ENCODE measurements at regions not wholly inside any gene's neighbourhood (a gene's known extent, or its start where the extent isn't known, plus 50 kb on each side); places are given as distances from the start of the nearest gene placed in this dataset.
"Not testable (repeated sequence)": the region's sequence is repeated elsewhere in the genome, so short reads cannot be mapped to it uniquely, and the experiment has no call there.

DNA sequence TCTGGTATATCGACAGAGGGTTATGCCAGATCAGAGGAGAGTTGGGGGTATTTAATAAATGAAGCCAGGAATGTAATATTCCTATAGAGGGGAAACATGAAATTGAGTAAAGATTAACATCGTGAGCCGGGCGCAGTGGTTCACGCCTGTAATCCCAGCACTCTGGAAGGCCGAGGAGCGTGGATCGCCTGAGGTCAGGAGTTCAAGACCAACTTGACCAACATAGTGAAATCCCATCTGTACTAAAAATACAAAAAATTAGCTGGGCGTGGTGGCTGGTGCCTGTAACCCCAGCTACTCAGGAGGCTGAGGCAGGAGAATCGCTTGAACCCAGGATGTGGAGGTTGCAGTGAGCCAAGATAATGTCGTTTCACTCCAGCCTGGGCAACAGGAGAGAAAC, 112.4 kb upstream of the ZNF184 start:
- intact Hi-C loops (cut with DNase I); DNase-seq (ENCODE audit: missing footprints); ATAC-seq: not testable (repeated sequence)

DNA sequence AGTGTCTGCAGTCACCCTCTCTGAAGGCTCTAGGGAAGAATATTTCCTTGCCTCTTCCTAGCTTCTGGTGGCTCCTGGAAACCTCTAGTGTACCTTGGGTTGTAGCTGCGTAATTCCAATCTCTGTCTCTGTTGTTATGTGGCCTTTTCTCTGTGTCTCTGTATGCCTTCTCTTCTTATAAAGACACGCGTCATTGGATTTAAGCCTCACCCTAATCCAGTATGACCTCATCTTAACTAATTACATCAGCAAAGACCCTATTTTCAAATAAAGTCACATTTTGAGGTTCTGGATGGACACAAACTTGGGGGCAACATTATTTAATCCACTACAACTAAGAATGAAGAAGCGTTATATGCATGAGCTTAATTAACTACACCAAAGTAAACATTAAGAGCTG, 111.4 kb upstream of the ZNF184 start:
- ATAC-seq: no peak
- DNase-seq (ENCODE audit: missing footprints): no peak
- intact Hi-C loops (cut with DNase I): no loop called here

DNA sequence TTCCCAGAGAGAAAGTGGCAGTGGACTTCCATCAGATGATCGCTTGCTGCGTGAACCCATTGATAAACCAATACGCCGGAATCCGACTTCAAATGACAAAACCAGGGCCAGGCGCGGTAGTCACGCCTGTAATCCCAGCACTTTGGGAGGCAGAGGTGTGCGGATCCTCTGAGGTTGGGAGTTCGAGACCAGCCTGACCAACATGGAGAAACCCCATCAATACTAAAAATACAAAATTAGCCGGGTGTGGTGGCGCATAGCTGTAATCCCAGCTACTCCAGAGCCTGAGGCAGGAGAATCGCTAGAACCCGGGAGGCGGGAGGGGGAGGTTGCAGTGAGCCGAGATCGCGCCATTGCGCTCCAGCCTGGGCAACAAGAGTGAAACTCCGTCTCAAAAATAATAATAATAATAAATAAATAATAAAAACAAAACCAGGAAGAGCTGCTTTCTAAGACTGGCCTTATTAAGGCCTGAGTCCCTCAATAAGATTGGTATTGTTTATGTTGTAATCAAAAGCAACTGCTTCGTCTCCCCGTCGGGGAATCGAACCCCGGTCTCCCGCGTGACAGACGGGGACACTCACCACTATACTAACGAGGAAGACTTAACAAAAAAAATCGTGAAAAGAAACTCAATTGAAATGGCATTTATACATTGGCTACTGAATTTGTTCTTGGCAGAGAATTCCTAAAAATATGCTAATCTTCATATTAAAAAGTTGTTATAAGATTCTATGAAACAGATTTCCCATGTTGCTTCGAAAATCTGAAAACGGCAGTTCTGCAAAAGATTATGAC, 110.2 kb upstream of the ZNF184 start:
- DNase-seq (ENCODE audit: missing footprints): no peak
- intact Hi-C loops (cut with DNase I): no loop called here
- no peak for ATAC-seq

DNA sequence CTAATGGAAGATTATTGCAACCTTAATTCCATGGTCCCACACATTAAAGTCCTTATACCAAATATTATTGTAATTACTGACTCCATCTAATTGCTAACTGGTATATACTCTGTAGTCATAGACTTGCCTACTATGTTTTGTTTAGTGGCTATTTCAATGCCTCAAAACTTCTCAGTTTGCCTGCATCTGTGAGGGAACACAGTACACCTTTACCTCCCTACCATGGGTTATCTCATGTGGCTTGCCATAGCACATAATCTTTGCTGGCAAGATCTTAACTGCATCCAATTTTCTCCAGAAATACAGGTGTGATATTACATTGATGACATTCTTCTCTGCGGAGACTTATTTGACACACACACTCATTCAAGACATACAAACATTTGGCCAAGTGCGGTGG, 107.1 kb upstream of the ZNF184 start:
- ATAC-seq (no peak), DNase-seq (ENCODE audit: missing footprints) (no peak)
- intact Hi-C loops (cut with DNase I): no loop called here

DNA sequence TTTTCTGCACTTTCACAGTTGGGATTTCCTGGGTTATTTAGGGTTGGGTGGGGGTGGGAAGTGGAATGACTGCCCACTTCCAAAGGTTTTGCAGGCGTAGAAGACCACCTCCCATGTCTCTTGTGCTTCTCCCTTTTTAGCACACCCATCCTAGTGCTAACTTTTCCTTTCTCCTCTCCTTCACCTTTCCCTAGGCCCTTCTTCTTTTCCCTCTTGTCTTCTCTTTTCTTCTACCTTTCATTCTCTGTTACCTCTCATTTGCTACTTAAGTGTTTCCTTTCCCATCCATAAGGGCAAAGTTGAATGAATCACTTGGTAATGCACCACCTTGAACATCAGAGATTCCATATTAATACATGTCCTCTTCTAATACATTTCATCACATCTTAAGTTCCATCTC, 105.0 kb upstream of the ZNF184 start:
- intact Hi-C loops (cut with DNase I): no loop called here
- DNase-seq (ENCODE audit: missing footprints) (no peak), ATAC-seq (no peak)

DNA sequence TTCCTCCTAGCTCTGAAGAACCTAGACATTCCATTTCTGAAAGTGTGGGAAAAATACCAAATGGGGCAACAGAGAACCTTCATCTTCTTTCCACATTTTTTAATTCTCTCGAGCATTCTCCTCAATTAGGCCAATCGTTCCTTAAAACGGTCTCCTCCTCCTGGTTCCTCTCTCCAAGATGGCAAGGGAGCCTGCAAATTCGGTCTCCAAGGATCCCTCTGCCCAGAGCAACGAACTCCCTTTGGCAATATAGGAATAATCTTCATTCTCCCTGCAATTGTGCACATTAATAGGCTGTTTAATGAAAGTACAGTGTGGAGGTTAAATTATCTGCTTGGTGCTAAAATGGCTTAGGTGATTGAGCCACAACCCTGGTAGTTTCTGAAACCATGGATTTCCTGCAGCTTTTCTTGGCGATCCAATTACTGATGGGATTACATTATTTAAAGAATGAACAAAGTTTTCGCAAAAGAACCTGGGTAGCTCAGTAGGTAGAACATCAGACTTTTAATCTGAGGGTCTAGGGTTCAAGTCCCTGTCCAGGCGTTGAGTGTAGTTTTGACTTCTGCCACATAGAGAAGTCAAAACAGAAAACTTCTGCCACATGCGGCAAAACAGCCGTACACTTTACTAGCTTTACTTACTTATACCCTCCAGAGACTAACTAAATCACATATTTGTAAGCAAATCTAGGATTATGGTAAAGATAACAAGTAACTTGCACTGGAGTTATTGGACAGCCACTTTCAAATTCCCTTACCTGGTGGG, 102.9 kb upstream of the ZNF184 start:
- intact Hi-C loops (cut with DNase I): no loop called here
- DNase-seq (ENCODE audit: missing footprints) (no peak), ATAC-seq (no peak)

DNA sequence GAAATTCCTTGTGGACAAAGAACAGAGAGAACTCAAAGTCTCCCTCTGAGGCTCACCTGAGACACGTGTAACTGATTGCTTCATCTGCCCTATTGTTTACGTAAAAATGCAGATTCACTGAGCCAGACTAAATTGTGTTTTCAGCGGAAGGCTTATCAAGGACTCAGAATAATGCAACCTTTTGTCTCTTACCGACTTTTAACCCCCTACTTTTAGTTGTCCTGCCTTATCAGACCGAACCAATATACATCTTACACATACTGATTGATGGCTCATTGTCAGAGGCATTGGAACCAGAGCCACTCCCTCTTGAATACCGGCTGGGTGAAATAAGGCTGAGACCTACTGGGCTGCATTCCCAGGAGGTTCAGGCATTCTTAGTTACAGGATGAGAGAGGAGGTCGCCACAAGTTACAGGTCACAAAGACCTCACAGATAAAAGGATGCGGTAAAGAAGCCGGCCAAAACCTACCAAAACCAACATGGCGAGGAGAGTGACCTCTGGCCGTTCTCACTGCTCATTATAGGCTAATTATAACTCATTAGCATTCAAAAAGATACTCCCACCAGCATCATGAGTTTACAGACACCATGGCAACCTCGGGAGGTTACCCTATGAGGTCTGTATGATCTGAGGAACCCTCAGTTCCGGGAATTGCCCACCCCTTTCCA, 95.5 kb upstream of the ZNF184 start:
- DNase-seq (ENCODE audit: missing footprints): no peak
- ATAC-seq: no peak
- intact Hi-C loops (cut with DNase I): no loop called here

DNA sequence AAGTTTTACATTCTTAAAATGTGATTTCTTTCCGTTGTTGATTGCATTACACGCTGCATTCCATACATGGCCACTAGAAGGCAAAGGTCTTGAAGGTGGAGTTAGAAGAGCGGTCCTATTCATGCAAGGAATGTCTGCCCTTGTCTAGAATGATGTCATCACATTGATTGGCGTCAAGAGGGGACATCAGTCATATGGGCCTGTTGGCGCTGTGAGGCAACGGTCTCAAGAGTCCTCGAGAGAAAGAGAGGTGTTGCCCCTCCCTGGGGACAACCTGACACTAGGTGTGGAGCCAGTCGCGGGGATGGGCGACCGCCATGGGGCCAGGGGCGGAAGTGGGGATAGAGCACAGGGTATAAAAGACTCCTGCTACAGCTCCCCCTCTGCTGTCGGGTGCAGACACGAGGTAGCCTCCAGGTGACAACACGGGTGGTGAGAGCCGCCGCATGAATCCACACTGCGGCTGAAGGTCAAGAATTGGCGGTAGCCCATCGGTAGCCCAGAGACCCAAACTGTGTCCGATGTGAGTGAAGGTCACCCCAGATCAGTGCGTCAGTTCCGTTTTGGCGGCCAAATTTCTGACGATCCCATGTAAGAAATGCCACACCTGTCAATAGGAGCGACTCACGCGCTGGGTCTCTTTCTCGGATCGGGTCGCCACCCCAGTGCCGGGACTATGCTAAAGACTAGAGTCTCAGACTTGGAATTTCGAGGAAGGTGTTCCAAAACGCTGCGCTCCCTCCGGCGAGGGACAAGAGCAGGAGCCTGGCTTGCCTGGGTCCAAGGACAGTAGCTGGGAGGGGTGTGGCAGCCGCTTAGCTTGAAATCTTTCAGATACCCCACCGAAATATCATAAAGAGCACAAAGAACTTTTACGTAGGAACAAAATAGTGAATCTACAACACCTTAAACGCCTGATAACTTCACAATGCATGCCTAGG, 93.2 kb upstream of the ZNF184 start:
- intact Hi-C loops (cut with DNase I): no loop called here
- no peak for DNase-seq (ENCODE audit: missing footprints)
- ATAC-seq: no peak

DNA sequence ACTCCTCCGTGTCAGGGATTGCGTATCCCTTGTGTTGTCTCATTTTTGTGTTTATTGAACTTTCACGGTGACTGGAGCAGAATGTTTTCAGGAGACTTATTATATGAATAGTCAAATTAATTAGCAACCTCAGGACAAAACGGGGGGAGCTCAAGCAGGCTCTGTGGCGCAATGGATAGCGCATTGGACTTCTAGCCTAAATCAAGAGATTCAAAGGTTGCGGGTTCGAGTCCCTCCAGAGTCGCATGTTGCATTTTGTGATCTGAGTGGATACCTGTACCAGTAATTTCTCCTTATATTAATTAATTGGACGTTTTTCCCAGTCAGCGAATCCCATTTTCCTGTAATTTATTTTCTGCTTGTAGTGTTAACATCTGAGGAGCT, 89.1 kb upstream of the ZNF184 start:
- DNase-seq (ENCODE audit: missing footprints) (no peak), ATAC-seq (no peak)
- intact Hi-C loops (cut with DNase I): no loop called here

DNA sequence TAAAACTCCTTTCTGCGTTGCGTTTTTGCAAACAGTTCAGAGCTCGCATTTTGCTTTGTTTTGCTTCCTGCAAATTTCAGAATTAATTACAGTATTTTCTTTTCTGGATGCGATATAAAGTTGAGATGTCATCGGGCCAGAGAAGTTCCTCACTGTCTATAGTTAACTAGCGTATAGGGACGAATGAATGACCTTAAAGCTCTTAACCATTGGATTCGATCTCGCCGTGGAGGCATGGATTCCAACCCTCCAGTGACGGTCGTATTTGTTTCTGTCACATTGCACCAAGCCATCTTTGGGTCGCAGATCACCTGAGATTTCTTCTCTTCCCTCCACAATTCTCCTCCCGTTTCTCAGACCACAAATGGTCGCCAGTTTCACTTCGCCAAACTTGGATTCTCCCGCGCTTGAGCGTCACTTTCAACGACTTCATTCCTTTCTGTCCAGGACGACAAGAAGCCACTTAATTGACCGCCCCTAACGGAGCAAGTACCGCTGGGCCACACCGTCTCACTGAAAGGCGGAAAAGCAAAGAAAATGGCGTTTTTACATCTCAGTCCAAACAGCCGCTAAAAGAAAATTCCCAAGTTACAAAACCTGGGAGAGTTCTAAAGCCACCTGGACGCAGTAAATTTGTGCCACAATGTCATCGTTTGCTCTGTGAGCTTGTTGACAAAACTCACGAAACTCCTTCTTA, 85.3 kb upstream of the ZNF184 start:
- ATAC-seq (no peak), DNase-seq (ENCODE audit: missing footprints) (no peak)
- intact Hi-C loops (cut with DNase I): no loop called here

DNA sequence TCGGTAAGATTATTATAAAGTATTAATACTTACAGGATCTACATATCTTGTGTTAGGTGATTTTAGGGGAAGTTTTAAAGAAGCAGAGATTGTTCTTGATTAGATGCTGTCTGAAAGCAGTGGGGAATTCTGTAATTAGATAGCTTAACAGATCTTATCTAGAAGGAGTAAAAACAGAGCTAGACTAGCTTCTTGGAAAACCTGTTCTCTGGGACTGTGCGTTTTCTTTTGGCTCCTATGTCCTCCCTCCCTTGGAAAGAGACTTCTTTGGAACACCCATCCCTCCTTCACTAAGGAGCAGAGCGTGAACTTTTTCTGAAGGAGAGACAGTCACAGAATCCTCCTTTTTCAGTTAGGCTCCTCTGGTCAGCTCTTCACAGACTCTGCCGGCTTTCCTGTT, 83.5 kb upstream of the ZNF184 start:
- DNase-seq (ENCODE audit: missing footprints) (no peak), ATAC-seq (no peak)
- intact Hi-C loops (cut with DNase I): no loop called here

DNA sequence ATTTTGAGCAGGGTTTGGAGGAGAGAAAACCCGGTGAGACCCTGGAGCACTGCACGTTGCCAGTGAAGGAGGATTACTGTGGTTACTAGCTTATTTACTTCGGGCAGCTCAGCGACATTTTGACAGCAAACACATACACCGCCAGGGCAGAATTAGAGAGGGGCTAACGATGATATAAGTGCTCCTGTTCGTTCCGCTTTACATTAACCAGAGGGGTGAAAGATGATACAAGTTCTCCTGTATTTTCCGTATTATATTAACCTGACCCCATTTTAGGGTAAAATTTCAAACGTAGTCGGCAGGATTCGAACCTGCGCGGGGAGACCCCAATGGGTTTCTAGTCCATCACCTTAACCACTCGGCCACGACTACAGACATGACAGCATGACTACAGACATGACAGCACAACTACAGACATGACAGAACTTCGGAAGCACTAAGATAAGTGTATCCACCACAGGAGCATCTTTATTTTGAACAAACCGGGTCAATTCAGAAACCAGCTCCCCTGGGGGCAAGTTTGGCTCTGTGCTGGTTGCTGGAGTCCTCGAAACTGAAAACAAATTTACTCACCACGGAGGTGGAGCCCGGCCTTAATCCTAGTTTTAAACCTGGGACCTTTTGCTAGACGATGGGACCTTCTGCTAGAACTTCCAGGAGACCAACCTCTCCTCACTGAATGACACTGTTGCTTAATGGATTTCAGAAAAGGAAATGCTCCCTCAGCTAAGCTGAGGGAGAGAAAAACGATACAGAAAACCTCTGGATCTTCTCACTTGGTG, 80.4 kb upstream of the ZNF184 start:
- no peak for ATAC-seq
- intact Hi-C loops (cut with DNase I): no loop called here
- no peak for DNase-seq (ENCODE audit: missing footprints)

DNA sequence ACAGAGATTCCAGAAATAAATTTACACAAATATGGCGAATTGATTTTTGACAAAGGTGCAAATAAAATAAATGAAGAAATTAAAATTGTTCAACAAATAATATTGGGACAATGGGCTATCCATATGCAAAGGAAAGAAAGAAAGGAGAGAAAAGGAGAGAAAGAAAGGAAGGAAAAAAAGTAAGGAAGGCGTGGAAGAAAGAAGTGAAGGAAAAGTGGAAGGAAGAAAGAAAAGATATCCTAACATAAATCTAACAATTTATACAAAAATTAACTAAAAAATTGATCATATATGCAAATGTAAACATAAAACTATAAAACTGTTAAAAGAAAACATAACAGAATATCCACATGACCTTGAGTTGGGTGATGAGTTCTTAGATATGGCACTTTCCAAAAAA, 78.7 kb upstream of the ZNF184 start:
- intact Hi-C loops (cut with DNase I): no loop called here
- no peak for ATAC-seq
- no peak for DNase-seq (ENCODE audit: missing footprints)

DNA sequence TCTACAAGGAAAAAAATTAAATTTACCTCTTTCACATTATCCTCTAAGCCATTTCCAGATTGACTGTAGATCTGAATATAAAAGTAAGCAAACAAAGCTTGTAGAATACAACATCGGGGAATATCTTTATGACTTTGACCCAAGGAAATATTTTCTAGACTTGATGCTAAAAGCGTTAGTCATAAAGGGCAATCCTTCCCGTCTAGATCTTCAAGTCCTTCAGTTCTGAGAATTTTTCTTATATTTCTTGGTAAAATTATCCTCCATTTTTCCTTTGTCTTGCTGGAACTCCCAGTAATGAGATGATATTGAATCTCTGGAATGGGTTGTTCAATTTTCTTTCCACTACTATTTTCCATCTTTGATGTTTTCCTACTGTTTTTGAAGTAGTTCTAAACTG, 77.8 kb upstream of the ZNF184 start:
- intact Hi-C loops (cut with DNase I): no loop called here
- DNase-seq (ENCODE audit: missing footprints) (no peak), ATAC-seq (no peak)

DNA sequence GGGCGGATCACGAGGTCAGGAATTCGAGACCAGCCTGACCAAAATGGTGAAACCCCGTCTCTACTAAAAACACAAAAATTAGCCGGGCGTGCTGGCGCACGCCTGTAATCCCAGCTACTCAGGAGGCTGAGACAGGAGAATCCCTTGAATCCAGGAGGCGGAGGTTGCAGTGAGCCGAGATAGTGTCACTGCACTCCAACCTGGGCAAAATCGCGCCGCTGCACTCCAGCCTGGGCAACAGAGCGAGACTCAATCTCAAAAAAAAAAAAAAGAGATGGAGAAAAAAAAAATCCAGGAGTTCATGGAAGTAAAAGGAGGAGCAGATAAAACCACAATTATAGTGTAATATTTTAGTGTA, 76.3 kb upstream of the ZNF184 start:
- DNase-seq (ENCODE audit: missing footprints); intact Hi-C loops (cut with DNase I); ATAC-seq: not testable (repeated sequence)

DNA sequence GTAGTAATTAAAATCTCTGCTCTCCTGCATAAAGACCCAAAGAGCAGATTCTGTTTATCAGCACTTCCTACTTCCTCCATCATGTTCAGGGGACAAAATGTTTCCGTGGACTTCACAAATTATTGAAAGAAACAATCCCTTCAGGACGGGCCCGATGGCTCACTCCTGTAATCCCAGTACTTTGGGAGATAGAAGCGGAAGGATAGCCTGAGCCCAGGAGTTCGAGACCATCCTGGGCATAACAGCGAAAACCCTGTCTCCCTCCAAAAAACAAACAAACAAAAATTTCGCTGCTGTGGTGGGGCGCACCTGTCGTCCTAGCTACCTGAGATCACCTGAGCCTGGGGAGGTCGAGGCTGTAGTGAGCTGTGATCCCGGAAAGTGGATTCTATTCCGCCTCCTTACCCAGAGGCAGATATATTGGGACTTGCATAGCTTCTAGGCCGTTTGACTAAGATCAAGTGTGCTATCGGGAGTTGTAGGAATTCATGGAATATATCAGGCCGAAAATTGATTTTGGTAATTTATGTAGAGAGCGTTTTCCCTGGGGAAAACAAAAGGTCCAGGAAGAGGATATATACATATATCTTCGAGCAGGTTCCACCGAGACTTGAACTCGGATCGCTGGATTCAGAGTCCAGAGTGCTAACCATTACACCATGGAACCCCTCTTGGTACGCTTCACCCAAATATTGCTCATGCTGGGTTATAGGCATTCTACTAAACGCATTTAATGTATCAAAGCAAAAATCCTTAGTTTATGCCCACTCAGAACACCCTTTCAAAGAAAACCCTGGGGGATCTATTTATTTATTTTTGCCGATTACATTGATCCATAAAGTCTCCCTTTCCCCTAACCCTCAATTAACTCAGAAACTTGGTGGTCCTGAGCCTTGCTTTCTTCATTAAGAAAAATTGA, 74.5 kb upstream of the ZNF184 start:
- intact Hi-C loops (cut with DNase I): no loop called here
- DNase-seq (ENCODE audit: missing footprints) (no peak), ATAC-seq (no peak)

DNA sequence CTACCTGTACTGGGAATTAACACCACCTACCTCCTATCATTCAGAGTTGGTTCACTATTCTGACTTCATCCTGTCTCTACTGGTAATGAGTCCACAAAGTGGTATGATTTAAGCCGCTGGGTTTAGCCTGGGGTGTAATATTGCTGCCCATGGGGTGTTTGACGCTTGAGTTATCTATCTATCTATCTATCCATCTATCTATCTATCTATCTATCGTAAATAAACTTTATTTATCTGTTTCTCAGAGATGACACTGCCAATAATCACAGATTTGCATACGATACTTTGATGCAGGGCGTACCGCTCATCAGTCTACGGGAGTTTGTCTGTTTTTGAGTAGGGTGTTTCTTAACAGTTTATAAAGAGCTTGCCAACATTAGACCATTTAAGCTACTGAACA, 73.6 kb upstream of the ZNF184 start:
- no peak for ATAC-seq
- DNase-seq (ENCODE audit: missing footprints): no peak
- intact Hi-C loops (cut with DNase I): no loop called here

Data from Right ventricle myocardium inferior (tissue), 1 donor.